HCT116 (cell line): ENCODE measurements at regions not wholly inside any gene's neighbourhood (a gene's known extent, or its start where the extent isn't known, plus 50 kb on each side); places are given as distances from the start of the nearest gene placed in this dataset.

ENCODE experiments used
- CBX3 ChIP-seq: IDR thresholded peaks from 2 replicates; pipeline ENCODE4 v1.6.1; 2012; ENCODE audit warnings: low read depth
- CEBPB ChIP-seq: IDR thresholded peaks from 2 replicates; pipeline ENCODE4 v1.6.1; 2012; ENCODE audit warnings: low read depth
- CTCF ChIP-seq, 3 experiments: fragments of 200-600 bp in 1 of 3; sonication (generic) in 1 of 3; IDR thresholded peaks in 2 of 3; conservative IDR thresholded peaks in 1 of 3; 2 replicates each; pipeline ENCODE4 v1.5.1; 2012 to 2017; ENCODE audit warnings: low read depth in 2 of 3, low read length in 2 of 3, antibody characterized with exemption in 1 of 3, borderline replicate concordance in 1 of 3, control low read depth in 1 of 3, mild to moderate bottlenecking in 1 of 3, mixed read lengths in 1 of 3, mixed run types in 1 of 3, moderate library complexity in 1 of 3; ENCODE audit not compliant: insufficient read depth in 1 of 3
- ELF1 ChIP-seq: IDR thresholded peaks from 2 replicates; pipeline ENCODE4 v1.6.1; 2012; ENCODE audit warnings: low read depth, borderline replicate concordance
- EZH2 ChIP-seq: fragments of 200-600 bp; sonication (generic); IDR thresholded peaks from 2 replicates; pipeline ENCODE4 v1.6.1; 2017; ENCODE audit warnings: antibody characterized with exemption, mixed run types
- EZH2phosphoT487 ChIP-seq: fragments of 200-600 bp; IDR thresholded peaks from 2 replicates; pipeline ENCODE4 v1.6.1; 2018; ENCODE audit warnings: antibody characterized with exemption, borderline replicate concordance
- POLR2A ChIP-seq: IDR thresholded peaks from 2 replicates; pipeline ENCODE4 v1.7.0; 2011; ENCODE audit warnings: borderline replicate concordance; ENCODE audit not compliant: insufficient read depth, insufficient read length; ENCODE audit errors: extremely low read depth
- POLR2AphosphoS5 ChIP-seq: IDR thresholded peaks from 2 replicates; pipeline ENCODE4 v1.6.1; 2011; ENCODE audit warnings: mild to moderate bottlenecking, low read depth, low read length, moderate library complexity
- TCF7L2 ChIP-seq: IDR thresholded peaks from 2 replicates; pipeline ENCODE4 v1.7.0; 2011; ENCODE audit warnings: borderline replicate concordance, inconsistent platforms; ENCODE audit not compliant: insufficient read depth, insufficient read length; ENCODE audit errors: extremely low read depth
- YY1 ChIP-seq: IDR thresholded peaks from 2 replicates; pipeline ENCODE4 v1.6.1; 2011; ENCODE audit warnings: low read length, low read depth, moderate library complexity, mild to moderate bottlenecking; ENCODE audit not compliant: insufficient replicate concordance; ENCODE audit errors: extremely low read depth
- ZNF274 ChIP-seq: fragments of 200-500 bp; sonication (Bioruptor generic); IDR thresholded peaks from 2 replicates; pipeline ENCODE4 v1.6.1; 2014; ENCODE audit warnings: mild to moderate bottlenecking, low read depth, low read length, inconsistent platforms
- TF ChIP-seq, protein P1 (sequence below): IDR thresholded peaks from 2 replicates; pipeline ENCODE4 v1.6.1; 2012
- TF ChIP-seq, protein P2 (sequence below): IDR thresholded peaks from 2 replicates; pipeline ENCODE4 v1.6.1; 2011; ENCODE audit warnings: mild to moderate bottlenecking, low read length, moderate library complexity; ENCODE audit not compliant: insufficient replicate concordance; ENCODE audit errors: extremely low read depth

DNA sequence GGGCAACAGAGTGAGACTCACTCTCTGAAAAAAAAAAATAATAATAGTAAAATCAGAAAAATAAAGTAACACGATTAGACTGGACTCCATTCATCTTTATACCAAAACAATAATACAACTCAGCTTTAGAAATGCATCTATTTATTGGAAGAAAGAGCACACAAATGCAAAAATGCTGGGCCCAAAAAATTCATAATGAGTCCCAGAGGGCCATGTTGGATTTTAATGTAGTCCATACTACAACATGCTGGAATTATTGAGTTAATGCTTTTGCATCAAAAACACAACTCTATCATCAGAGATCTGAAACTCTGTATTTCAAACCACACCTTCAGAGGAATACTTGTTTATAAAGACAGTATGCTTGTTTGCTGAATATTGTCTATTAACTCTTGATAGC is 1614.7 kb downstream of the STIM2 start:
- TF ChIP-seq, protein P1, sequence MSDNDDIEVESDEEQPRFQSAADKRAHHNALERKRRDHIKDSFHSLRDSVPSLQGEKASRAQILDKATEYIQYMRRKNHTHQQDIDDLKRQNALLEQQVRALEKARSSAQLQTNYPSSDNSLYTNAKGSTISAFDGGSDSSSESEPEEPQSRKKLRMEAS: no peak
- TF ChIP-seq CTCF (IDR thresholded peaks at IDR 0.05 in 2 of 3, conservative IDR thresholded peaks at IDR 0.05 in 1 of 3; ENCODE audit: borderline replicate concordance in 1 of 3, insufficient read depth in 1 of 3, low read depth in 2 of 3, low read length in 2 of 3): no peak
- TF ChIP-seq EZH2: no peak
- TF ChIP-seq POLR2A: no peak
- no peak for TF ChIP-seq POLR2AphosphoS5
- TF ChIP-seq CBX3: no peak
- no peak for TF ChIP-seq EZH2phosphoT487
- TF ChIP-seq TCF7L2: no peak
- no peak for TF ChIP-seq YY1
- TF ChIP-seq, protein P2, sequence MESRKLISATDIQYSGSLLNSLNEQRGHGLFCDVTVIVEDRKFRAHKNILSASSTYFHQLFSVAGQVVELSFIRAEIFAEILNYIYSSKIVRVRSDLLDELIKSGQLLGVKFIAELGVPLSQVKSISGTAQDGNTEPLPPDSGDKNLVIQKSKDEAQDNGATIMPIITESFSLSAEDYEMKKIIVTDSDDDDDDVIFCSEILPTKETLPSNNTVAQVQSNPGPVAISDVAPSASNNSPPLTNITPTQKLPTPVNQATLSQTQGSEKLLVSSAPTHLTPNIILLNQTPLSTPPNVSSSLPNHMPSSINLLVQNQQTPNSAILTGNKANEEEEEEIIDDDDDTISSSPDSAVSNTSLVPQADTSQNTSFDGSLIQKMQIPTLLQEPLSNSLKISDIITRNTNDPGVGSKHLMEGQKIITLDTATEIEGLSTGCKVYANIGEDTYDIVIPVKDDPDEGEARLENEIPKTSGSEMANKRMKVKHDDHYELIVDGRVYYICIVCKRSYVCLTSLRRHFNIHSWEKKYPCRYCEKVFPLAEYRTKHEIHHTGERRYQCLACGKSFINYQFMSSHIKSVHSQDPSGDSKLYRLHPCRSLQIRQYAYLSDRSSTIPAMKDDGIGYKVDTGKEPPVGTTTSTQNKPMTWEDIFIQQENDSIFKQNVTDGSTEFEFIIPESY: no peak
- no peak for TF ChIP-seq CEBPB
- TF ChIP-seq ZNF274: no peak
- no peak for TF ChIP-seq ELF1
